Left hindlimb (tissue), 1 donor: ENCODE measurements at regions not wholly inside any gene's neighbourhood (a gene's known extent, or its start where the extent isn't known, plus 50 kb on each side); places are given as distances from the start of the nearest gene placed in this dataset.
"Not testable (repeated sequence)": the region's sequence is repeated elsewhere in the genome, so short reads cannot be mapped to it uniquely, and the experiment has no call there.

Source experiments
- DNase-seq: peaks from one replicate; pipeline ENCODE4 v3.0.0-alpha.2; 2018

GRCh38 chr18:76633588-76634269 lies 138.7 kb upstream of the ZNF516 start:
- DNase-seq: no peak

- DNase-seq: no peak
These were observed 132.4 kb upstream of the ZNF516 start for GRCh38 chr18:76627444-76627843.

- no peak for DNase-seq
These were observed 131.9 kb upstream of the ZNF516 start for GRCh38 chr18:76626991-76627390.

DNA sequence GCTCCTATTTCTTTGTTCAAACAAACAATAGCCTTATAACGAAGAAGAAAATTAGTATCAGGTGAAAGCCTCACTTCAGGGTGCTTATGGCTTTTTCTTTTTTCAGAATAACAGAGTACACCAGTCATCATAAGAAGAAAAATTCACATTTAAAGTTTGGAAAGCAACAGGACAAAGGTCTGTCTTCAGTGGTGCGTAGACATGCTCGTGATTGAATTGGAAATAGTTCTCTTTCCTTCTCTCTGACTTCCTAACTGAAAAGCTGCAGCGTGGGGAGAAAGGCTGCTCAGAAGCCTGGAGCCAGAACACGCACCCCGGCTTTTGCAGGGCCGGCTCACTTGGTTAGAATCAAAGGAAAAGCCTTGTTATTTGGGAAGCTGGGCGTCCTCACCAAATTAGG lies 127.6 kb upstream of the ZNF516 start:
- no peak for DNase-seq

DNA sequence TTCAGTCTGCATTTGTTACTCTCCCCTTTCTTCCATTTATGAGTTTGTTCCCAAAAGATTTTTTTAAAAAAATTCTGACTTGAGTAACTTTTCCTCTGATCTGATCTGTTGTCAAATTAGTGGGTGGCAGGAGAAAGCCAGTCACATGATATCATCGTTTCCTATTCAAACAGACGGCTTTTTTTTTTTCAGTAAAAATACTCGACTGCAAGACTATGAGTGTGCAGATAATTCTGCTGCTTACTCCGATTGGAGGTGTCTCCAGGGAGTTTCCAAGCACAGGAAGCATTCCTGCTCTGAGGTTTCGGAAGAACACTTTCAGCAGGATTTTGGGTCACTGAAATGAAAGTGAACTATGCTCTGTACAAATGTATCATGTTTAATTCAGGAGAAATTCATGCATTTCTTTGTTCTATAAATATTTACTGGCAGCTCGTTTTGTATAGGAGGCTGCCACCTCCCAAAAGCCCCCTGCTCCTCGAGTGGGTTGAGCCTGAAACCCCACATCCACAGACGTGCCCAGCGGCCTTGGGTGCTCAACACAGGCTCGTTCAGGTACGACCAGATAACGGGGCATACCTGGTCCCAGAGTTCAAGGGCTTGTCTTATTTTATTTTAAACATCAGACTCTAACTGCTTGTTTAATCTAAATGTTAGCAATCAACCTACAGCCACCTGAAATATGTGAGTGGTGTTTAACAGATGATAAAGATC lies 126.9 kb upstream of the ZNF516 start:
- no peak for DNase-seq

DNA sequence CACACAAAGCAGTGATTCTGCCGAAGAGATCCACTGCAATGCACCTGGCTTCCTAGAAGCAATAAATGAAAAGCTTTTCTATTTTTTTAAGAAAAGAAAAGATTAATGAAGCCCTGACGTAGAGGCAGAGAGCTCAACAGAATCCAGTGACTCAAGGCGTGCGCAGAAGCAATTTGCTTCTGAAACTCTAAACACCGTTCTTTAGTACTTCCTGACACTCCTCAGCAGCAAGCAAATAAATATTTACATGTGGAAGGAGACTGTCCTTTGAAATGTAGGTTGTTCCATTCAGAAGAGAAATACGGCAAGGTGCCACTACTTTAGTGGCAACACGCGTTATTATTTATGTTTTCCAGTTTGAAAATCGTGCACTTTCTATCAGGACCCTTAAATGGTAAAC lies 126.2 kb upstream of the ZNF516 start:
- DNase-seq: no peak

GRCh38 chr18:76620321-76621170 lies 125.5 kb upstream of the ZNF516 start:
- DNase-seq: peak; percentile 88

DNA sequence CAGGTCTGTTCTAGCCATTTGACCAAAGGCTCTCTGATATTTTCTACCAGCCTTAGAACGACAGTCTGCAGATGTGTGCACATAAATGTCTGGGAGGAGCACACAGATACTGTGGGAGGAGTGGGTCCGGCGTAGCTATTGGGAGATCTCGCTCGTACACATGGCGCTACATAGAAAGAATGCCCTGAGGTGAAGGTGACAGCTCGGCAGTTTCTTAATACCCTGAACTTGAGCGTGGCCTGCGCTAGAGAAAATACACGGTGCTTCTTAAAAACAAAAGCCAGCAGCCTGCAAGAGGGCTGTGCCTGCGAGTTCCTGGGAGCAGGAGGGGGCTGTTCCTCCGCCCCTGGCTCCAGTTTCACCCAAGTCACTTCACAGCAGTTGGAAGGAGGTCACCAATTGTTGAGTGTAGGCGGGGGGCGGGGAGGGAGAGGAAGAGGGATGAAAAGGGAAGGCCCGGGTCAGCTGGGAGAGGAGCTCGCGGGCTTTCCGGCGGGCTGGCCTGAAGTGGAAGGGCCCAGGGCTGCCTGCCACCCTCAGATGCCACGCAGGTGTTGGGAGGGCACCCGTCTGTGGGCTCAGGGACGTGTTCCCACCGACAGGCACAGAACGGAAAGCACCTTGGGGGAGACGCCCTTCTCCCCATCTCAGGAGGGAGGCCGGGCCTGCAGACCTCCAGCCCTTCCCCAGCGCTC lies 124.7 kb upstream of the ZNF516 start:
- peak; percentile 87 for DNase-seq

DNA sequence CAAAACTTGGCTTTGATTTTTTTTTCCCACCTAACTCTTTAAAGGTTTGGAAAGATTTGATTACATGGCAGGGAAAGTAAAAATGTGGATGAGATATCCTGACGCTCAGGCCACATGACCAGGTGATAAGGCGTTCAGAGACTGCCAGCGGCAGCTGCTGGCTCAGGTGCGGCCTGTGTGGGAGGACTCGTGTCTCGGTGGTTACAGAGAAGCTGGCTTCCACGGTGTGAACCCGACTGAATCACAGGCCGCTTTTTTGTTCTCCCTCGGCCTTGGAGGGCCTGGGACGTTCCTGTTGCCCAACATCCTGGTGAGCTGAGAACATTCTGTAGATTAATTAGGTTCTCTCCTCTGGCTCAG lies 124.2 kb upstream of the ZNF516 start:
- DNase-seq: no peak

DNA sequence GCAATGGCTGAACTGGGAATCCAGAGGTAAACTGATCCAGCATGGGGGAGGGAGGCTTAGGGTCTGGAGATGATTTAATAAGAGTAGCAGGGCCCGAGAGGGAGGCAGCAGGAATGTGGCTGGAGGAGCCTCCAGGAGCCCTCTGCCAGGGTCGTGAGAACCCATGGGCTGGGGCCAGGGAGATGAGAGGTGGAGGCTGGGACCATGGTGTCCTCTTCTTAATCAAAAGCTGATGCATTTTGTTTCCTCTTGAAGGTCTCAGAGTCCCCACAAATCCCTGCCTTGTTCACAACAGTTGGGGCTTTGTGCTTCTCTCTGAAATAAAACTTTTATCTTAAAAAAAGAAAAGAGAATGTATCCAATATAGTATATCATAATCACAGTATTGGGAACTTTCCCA lies 123.7 kb upstream of the ZNF516 start:
- no peak for DNase-seq

- DNase-seq: no peak
These were observed 121.3 kb upstream of the ZNF516 start for GRCh38 chr18:76616373-76616772.

GRCh38 chr18:76615065-76615733 lies 120.2 kb upstream of the ZNF516 start:
- no peak for DNase-seq

DNA sequence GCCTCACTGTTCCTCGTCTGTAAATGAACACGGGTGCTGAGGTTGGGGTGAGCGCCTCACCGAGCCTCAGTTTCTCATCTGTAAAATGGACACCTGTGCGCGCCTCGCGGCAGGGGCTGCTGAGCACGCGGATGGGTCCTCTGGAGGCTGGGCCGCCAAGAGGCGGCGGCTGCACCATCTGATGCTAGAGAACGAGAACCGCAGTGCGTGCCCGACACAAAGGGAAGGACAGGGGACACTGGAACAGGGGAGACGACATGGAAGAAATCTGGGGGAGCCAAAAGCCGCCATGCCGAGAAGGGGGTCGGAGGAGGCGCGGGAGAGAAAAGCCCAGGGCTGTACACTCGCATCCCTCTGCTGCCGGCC lies 118.7 kb upstream of the ZNF516 start:
- no peak for DNase-seq

DNA sequence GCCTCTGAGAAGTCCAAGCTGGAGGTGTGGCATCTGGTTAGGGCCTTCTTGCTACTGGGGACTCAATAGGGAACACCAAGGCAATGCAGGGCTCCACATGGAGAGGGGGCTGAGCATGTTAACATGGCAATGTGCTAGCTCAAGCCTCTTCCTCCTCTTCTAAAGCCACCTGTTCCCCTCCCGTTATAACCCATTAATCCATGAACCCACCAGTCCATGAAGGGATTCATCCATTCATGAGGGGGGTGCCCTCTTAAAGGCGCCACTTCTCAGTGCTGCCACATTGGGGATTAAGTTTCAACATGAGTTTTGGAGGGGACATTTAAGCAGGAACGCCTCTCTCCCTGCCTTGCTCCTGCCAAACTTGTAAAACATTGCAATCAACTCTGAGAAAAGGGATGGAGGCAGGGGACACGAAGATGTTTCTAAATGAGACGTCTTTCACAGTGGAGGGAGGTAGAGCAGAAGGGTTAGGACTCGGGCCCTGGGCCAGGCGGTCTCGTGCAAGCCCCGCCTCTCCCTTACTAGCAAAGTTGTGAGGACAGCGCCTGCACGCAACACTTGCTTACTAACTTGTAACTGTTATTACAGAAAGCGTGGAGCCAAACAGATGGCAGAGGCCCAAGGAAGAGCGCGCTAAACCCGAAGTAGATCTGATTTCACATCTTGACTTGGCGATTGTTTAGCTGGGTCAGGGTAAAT lies 118.2 kb upstream of the ZNF516 start:
- no peak for DNase-seq

GRCh38 chr18:76611750-76612045 lies 116.7 kb upstream of the ZNF516 start:
- not testable (repeated sequence) for DNase-seq

DNA sequence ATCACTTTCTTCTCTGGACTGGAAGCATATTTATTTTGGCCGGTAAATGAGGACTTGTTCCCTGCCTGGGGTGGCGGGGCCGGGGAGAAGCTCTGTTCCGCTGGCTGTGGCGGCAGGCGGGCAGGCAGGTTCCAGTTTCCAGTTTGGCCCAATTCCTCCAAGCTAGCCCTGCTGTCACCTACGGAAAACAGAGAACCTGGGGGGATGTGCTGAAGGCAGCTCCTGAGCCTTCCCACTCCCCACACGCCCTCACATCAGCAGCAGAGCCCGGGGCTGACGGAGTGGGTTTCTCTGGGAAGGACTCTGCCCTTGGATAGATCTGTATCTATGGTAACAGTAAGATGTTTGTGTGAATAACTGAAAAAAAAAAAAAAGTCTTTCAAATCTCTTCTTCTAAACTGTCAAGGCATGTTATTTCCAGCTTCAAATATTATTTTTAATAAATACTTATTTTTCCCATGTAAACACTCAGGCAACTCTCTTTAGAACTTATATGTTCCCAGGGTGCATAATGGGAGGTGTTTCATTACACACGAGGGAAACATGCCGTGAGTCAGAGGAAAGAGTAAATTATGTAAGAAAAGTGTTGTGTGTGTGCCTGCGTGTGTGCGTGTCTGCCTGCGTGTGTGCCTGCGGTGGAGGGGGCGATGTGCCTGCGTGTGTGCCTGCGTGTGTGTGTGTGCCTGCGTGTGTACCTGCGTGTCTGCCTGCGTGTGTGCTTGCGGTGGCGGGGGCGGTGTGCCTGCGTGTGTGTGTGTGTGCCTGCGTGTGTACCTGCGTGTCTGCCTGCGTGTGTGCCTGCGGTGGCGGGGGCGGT lies 116.1 kb upstream of the ZNF516 start:
- peak; percentile 63 for DNase-seq

DNA sequence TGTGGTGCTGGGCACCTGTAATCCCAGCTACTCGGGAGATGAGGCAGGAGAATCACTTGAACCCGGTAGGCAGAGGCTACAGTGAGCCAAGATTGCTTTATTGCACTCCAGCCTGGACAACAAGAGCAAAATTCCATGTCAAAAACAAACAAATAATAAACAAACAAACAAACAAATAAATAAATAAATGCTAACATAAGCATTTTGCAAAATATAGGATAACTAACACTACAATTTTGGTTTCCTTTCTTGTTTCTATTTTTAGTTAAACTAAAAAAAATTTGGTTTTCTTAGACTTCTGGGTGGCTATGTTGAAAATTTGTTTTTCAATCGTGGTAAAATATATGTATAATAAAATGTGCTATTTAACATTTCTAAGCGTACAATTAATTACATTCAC lies 115.0 kb upstream of the ZNF516 start:
- no peak for DNase-seq

DNA sequence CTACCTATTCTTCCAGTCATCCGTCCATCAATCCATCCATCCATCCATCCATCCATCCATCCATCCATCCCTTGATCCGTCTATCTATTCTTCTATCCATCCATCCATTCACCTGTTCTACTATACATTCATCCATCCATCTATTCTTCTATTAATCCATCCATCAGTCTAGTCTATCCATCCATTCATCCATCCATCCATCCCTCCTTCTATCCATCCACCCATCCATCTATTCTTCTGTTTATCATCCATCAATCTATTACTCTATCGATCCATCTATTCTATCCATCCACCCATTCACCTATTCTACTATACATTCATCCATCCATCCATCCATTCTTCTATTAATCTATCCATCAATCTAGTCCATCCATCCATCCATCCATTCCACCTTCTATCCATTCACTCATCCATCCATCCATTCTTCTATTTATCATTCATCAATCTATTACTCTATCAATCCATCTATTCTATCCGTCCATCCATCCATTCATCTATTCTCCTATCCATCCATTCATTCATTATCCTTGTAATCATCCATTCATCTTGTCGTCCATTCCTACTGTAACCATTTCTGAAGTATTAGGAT lies 110.4 kb upstream of the ZNF516 start:
- no peak for DNase-seq

DNA sequence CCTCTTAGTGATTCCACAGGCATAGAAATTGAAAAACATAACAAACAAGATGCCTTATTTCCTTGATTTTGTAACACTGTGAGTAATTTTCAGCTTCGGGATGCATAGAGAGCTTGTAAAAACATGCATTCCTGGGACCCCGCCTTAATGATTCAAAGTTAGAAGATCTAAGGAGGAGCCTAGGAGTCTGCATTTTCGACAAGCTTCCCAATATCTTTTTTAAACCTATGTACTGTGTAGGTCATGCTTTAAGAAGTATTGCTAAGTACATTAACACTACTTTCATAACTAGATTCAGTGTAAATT lies 109.8 kb upstream of the ZNF516 start:
- no peak for DNase-seq

DNA sequence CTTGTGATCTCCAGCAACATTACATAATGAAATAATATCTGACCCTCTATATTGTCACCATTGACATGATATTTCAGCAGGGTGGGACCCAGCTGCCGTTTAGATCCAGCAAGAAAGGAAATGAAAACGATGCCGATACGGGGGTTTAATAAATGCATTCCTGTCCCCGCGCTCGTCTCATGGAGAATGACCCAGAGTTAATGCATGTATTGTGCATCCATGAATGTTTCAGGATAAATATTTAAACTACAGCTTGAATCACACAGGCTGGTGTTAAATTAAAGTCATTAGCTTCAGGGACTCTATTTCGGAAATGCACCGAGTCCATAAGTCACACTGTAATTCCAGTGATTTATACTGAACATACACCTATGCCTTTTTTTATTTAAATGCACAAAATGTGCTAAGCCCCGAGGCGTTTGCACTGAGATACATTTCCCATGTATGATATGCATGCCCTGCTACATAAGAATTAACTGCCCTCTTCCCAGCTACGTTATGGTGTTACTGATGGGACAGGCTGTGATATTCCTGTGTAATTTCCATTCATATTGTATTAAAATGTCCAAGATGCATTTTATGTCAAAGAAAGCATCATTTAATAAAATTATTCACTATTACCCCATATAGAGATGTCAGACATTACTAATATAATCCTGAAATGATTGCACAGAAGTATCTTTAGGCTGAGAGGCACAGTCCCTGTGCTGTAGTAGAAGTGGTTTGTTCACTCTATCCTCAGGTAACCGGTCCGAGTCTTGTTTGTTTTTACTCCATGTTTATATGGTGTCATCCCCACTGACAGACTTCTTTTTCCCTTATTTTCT lies 109.3 kb upstream of the ZNF516 start:
- no peak for DNase-seq
